GM18861 (cell line): ENCODE measurements at regions not wholly inside any gene's neighbourhood (a gene's known extent, or its start where the extent isn't known, plus 50 kb on each side); places are given as distances from the start of the nearest gene placed in this dataset.
"Not testable (repeated sequence)": the region's sequence is repeated elsewhere in the genome, so short reads cannot be mapped to it uniquely, and the experiment has no call there.

Source experiments
- ATAC-seq: cut with Tn5 transposase; IDR thresholded peaks from one replicate; pipeline ENCODE4 v1.9.1; 2021; ENCODE audit not compliant: unreplicated experiment

DNA sequence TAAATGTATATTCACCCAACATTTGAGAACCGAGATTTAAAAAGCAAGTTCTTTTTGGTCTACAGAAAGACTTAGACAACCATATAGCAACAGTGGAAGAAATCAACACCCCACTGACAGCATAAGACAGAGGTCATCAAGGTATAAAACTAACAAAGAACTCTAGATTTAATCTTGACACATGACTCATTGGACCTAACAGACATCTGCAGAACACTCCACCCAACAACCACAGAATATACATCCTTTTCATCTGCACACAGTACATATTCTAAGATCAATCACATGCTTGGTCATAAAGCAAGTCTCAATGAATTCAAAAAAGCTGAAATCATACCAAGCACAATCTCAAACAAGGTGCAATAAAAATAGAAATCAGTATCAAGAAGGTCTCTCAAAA lies 65.8 kb downstream of the SPIN4 start:
- no peak for ATAC-seq

DNA sequence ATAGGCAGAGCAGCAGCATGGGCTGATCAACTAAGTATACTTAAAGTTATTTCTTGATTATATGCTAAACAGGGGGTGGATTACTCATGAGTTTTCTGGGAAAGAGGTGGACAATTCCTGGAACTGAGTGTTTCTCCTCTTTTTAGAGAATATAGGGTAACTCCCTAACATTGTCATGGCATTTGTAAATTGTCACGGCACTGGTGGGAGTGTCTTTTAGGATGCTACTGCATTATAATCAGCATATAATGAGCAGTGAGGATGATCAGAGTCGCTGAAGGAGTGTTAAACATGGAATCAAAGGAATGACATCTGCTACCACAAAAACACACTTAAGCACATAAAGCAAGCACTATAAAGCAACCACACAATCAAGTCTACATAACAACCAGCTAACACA lies 66.5 kb downstream of the SPIN4 start:
- no peak for ATAC-seq

DNA sequence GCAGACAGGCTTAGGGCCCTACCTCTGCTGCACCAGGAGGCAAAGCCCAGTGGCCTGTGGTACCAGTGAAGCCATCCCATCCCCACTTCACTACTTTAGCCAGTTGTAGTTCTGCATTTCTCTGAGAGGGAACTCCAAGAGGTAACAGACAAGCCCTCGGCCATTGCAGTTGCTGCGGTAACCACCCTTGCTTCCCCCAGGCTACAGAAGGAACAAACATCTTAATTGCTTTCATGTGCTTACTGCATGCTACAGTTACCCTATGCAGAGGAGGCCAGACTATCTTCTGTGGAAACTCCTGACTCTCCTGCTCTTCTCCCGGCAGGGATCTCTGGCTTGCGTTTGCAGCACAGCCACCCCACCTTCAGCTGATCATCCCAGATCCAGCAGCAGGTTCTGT lies 67.8 kb downstream of the SPIN4 start:
- no peak for ATAC-seq

DNA sequence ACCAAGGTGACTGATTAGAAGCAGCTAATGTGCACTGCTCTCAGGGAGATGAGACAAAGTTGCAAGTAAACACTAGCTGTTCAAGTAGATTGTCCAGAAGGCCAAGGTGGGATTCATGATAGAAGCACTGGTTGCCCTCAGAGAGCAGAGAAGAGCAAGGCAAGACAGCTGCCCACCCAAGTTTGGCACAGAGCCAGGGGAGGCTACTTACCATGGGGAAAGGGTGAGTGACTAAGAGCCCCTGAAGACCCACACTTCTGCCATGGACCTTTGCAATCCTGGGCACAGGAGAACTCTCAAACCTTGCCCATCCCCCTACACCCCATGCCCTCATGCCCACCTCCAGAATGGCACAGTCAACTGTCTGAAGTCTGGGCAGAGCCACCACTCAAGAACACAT lies 68.3 kb downstream of the SPIN4 start:
- no peak for ATAC-seq

DNA sequence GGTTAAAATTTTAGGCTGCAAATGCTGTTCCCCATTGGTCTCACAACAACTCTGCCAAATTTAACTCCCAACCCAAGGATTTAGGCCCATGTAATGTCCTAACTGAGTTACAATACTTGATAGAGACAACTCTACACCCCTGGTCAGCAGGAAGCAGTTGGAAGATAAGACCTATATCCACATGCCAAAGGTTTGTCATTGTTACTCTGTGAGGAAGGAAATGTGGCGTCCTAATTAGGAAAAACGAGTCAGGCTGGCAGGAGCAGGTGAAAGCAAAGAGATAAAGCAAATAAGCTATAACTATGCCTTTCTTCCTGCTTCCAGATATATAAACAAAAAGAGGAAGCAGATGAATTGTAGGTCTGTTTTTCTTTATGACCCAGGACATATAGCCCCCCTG lies 69.1 kb downstream of the SPIN4 start:
- no peak for ATAC-seq

DNA sequence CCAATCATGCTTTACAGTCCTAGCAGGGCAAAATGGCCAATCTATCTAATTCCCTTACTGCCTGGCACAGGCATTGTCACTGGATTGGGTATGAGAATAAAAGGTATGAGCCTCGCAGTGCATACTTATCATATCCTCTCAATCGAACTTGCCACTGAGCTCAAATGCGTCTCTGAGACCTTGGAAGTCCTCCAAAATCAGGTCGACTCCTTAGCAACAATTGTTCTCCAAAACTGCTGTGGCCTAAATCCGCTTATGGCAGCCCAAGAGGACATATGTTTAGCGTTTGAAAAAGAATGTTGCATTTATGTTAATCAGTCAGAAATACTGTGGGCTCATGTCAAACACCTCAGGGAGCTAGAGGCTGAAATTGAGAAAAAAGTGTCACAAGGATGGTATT lies 69.7 kb downstream of the SPIN4 start:
- ATAC-seq, result no peak

DNA sequence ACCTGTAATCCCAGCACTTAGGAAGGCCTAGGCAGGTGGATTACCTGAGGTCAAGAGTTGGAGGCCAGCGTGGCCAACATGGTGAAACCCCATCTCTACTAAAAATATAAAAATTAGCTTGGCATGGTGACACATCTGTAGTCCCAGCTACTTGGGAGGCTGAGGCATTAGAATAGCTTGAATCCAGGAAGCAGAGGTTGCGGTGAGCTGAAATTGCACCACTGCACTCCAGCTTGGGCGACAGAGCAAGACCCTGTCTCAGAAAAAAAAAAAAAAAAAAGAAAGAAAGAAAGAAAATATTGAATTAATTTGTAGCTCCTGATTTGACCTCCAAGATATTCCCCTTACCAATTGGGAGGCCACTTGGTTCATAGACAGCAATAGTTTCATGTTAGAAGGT lies 73.7 kb downstream of the SPIN4 start:
- not testable (repeated sequence) for ATAC-seq

DNA sequence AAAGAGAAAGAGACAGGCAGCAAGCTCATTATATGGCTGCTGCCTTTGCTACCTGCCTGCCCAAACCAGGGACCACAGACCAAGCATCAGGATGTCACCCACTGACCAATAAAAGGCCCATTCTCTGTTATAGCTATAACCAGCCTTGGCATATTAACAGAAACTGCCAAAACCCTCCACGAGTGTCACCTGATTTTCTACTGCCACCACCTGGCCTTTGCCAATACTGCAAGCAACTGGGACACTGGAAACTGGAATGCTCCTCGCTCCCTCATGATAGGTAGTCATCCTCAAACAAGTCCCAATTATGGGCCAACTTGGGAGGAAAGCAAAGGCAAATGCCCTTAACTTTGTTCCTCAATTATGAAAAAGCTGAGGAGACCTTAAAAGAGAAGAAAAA lies 76.0 kb downstream of the SPIN4 start:
- peak; percentile 64 for ATAC-seq

DNA sequence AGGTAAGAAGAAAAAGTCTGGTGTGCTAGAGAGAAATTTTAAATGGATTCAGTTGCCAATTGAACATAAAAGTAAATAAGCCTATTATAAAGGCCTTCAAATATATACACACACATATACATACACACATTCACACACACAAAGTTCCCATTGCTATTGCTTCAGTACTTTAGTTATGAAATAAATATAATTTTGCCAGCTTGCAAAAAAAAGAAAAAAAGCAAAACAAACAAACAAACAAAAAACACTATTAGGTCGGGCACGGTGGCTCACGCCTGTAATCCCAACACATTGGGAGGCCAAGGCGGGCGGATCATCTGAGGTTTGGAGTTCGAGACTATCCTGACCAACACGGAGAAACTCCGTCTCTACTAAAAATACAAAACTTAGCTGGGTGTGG lies 80.3 kb downstream of the SPIN4 start:
- ATAC-seq, result no peak

DNA sequence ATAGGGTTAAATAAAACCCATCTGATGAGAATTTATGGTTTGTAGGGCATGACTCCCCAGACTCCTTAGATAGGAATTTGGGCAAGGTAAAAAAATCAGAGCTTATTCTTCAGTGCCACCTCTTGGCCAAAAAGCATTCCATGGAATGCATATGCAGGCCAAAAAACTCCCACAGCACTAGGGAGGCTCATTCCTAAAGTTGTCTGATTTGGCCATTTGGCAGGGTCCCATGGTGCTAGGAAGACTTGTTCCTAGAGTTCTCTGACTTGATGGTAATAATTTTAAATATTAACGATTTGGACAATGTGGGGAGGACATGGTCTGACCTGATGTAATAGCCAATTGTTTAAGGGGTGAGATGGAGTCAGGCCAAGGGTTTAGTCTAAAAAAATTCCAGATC lies 93.0 kb downstream of the SPIN4 start:
- ATAC-seq, result no peak

DNA sequence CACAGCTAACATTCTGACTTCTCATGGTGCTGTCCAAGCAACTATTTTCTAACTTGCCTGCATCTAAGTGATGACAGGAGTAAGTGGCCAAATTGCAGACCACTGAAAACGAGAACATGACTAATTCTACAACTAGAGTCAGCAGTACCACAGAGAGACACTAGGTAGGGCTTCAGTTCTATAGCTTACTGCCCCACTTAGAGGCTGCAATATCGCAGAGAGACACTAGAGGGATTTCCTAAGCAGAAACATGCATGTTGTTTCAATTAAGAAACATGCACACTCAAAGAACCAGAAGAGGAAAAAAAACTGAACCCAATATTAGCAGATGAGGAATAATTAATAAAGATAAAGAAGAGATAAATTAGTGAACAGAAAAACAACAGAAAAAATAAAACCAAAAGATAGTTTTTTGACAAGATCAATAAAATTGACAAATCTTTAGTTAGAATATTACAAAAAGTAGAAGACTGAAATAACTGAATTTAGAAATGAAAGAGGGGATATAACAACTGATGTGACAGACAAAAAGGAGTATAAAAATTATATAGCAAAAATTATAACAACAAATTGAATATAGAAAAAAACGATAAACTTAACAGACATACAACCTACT lies 100.8 kb downstream of the SPIN4 start:
- ATAC-seq, result peak; percentile 100

DNA sequence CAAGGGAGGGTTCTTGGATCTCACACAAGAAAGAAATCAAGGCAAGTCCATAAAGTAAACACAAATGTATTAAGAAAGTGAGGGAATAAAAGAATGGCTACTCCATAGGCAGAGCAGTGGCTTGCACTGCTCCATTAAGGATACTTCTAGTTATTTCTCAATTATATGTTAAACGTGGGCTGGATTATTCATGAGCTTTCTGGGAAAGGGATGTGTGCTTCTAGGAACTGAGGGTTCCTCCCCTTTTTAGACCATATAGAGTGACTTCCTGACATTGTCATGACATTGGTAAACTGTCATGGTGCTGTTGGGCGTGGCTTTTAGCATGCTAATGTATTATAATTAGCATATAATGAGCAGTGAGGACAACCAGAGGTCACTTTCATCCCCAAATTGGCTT lies 108.4 kb downstream of the SPIN4 start:
- ATAC-seq, result not testable (repeated sequence)

DNA sequence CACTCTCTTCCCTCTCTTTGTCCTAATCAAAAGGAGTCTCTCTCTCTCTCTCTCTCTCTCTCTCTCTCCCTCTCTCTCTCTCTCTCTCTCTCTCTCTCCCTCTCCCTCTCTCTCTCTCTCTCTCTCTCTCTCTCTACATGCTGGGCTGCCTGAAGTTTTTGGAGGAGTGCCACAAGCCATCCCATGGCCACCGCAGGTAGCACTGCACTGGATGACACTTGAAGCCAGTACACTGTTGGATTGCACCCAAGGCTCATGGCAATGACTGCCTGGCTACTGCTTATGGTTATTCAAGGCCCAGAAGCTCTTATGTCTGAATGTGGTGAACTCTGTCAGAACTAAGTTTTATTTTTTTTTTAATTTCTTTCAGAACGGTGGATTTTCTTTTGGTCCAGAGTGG lies 115.2 kb downstream of the SPIN4 start:
- not testable (repeated sequence) for ATAC-seq

DNA sequence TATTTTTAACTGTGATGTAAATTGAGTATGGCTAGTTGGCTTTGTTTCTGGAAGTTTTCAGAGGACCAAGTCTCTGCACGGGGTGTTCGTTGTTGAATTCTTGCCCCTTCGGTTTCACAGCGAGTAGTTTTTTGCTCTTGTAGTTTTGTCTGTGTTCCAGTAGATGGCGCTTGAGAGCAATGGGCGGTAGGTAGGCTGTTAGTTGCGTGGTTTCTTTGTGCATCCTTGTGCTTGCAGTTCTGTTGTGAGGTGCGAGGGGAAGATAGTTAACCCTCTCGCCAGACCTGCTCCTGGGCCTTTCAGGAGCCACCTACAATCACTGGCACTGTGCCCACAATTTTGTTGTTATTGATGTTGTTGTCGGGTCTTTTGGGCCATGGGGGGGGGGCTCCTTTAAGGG lies 118.1 kb downstream of the SPIN4 start:
- not testable (repeated sequence) for ATAC-seq

DNA sequence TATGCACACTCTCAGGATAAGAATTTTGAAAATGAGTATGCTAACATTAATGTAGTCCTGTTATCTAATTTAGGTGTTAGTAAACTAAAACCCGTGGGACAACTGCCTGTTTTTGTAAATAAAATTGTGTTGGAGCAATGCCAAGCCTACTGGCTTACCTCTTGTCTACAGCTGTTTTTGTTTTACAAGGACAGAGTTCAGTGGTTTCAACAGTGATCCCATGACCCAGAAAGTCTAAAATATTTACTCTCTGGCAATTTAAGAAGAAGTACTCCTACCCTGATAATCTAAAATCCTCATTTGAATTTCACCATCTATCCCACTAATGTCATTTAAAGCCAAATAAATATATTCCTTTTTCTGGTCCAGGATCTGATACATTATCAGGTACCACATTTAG lies 132.9 kb downstream of the SPIN4 start:
- not testable (repeated sequence) for ATAC-seq

DNA sequence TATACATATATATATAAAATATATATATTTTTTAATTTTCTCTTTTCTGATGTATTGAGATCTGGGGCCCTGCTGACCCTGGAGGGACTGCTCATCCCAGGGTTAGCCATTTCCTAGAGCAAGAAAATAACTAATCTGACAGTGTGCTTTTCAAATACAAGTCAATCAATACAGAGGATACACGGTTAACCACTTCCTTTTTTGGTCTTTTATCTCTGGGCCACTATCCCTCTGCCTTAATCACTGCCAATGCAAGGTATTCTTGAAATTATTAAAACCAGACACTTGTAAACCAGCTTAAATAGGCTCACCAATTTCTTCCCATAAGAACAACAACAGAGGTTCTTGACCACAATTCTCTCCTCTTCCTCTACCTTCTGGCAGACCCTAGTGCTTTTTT lies 133.6 kb downstream of the SPIN4 start:
- ATAC-seq, result not testable (repeated sequence)

DNA sequence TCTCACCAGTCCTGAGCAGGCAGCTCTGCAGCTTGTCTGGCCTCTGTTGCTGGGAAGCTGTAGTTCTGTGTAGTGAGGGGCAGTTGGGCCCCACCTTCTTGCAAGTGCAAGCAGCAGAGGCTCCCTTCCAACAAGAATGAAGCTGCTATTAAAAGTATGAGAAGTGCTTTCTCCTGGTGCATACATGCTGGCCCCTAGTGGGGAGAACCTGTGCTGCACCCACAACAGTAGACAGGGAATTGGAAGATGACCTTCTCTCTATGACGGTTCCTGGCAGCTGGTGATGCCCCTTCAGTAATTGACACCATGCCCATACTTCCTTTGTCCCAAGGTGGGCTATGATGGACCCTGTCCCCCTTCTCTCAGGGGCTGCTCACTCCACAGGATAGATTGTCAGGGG lies 141.5 kb downstream of the SPIN4 start:
- ATAC-seq, result peak; percentile 48

DNA sequence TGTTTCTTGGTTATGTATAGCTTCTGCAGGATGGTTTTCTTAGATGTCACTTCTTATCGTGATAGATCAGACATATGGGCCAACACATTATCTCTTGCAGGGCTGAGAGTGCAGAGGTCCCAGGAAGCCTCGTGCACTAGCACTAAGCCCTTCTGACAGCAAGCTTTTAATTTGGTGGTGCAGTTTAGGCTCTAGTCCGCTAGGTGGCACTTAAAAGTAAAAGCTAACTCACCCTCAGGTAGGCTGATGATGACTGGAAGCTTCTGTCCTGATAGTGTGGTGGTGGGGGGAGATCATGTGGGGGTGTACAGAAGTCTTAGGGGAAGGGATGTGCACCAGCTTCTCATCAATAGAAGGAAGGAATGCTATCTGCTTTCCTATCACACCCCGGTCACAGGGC lies 142.0 kb downstream of the SPIN4 start:
- ATAC-seq, result peak; percentile 65

DNA sequence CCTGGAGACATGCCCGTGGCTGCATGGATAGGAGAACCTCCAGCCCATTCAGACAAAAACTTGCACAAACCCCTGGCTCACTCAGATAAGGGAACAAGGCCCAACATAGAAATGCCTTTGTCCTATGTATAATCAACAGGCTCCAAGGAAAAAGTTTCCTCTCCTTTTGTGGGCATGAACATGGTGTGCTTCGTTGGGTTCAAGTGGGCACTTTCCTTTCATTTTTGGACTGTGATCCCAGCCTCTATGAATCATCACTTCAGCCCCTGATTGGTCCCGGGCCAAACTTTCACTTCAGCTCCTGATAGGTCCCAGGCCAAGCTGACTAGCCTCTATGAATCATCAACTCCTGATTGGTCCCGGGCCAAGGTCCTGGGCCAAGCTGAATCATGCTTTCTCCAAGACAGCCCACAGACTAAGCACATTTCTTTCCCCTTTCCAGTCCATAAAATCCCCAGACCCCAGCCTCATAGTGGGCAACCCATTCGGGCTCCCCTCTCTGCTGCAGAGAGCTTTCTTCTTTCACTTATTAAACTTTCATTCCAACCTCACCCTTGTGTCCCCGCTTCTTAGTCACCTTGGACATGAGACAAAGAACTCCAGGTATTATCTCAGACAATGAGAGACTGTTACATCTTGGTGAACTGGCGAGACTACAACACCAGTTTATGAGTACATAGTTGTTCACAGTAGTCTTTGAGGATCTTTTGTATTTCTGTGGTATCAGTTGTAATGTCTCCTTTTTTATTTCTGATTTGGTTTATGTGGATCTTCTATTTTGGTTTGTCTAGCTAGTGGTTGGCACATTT lies 146.7 kb downstream of the SPIN4 start:
- not testable (repeated sequence) for ATAC-seq

DNA sequence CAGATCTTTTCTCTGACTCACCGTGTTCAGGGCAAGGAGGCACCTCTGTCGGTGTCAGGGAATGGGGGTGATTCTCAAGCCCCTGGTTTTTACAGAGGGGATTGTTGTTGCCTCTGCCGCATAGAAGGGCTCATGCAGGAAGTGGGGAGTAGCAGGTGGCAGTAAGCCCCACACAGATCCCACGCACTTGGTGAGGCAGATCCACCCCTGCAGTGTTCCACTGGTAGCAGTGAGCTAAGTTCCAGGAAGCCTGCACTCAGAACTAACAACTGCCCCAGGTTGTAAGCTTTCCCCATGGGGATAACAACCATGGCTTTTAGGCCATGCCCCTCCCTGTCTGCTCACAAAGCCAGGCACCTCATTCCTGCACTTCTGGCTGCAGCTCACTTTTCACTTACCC lies 149.1 kb downstream of the SPIN4 start:
- not testable (repeated sequence) for ATAC-seq

DNA sequence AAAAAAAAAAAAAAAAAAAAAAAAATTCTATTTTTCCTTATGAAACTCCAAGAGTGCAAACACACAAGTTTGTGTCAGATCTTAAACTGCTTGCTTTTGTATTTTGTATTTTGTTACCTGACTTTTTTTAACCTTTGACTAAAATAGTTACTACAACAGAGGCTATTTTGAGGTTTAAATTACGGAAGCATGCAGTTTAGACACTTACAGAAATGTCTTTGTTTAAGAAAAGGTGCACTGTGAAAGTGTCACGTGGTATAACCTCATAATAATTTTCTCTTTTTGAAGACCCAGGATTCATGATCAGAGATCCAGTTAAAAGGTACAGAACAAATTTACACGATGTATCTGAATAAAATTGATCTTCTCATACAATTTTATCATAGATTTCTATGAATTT lies 152.4 kb downstream of the SPIN4 start:
- not testable (repeated sequence) for ATAC-seq

DNA sequence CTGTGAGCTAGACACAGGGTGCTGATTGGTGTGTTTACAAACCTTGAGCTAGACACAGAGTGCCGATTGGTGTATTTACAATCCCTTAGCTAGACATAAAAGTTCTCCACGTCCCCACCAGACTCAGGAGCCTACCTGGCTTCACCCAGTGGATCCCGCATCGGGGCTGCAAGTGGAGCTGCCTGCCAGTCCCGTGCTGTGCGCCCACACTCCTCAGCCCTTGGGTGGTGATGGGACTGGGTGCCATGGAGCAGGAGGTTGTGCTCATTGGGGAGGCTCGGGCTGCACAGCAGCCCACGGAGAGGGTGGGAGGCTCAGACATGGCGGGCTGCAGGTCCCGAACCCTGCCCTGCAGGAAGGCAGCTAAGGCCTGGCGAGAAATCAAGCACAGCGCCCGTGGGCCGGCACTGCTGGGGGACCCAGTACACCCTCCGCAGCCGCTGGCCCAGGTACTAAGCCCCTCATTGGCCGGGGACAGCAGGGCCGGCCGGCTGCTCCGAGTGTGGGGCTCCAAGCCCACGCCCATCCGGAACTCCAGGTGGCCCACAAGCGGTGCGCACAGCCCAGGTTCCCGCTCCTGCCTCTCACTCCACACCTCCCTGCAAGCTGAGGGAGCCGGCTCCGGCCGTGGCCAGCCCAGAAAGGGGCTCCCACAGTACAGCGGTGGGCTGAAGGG lies 158.6 kb downstream of the SPIN4 start:
- ATAC-seq, result not testable (repeated sequence)
